H9 (cell line): ENCODE measurements at regions not wholly inside any gene's neighbourhood (a gene's known extent, or its start where the extent isn't known, plus 50 kb on each side); places are given as distances from the start of the nearest gene placed in this dataset.

ENCODE experiments used
- DNase-seq: peaks from one replicate; pipeline ENCODE4 v3.0.0-alpha.2; 2017
- H2AFZ ChIP-seq: one replicate; pipeline ENCODE4 v1.6.1; 2013; ENCODE audit warnings: mild to moderate bottlenecking, low read length, control low read depth, moderate library complexity
- H2AK5ac ChIP-seq: 2 replicates; pipeline ENCODE4 v1.6.1; 2013; ENCODE audit warnings: low read length, control low read depth, mixed read lengths; ENCODE audit not compliant: insufficient read length
- H2BK120ac ChIP-seq: one replicate; pipeline ENCODE4 v1.6.1; 2013; ENCODE audit warnings: low read depth, mild to moderate bottlenecking, low read length, control low read depth, inconsistent platforms; ENCODE audit not compliant: poor library complexity, severe bottlenecking
- H2BK12ac ChIP-seq: 2 replicates; pipeline ENCODE4 v1.6.1; 2013; ENCODE audit warnings: low read length, control low read depth, mixed read lengths, low read depth; ENCODE audit not compliant: insufficient read length
- H2BK15ac ChIP-seq: 2 replicates; pipeline ENCODE4 v1.6.1; 2013; ENCODE audit warnings: low read depth, low read length, control low read depth
- H2BK20ac ChIP-seq: one replicate; pipeline ENCODE4 v1.6.1; 2013; ENCODE audit warnings: low read depth, mild to moderate bottlenecking, low read length, control low read depth, inconsistent platforms; ENCODE audit not compliant: poor library complexity, severe bottlenecking
- H2BK5ac ChIP-seq: 2 replicates; pipeline ENCODE4 v1.6.1; 2013; ENCODE audit warnings: low read length, control low read depth, mixed read lengths; ENCODE audit not compliant: insufficient read length
- H3K14ac ChIP-seq: 2 replicates; pipeline ENCODE4 v1.6.1; 2013; ENCODE audit warnings: low read length, control low read depth; ENCODE audit not compliant: insufficient read depth
- H3K18ac ChIP-seq: 2 replicates; pipeline ENCODE4 v1.6.1; 2013; ENCODE audit warnings: low read depth, mild to moderate bottlenecking, mixed read lengths, low read length, control low read depth; ENCODE audit not compliant: insufficient read length
- H3K23ac ChIP-seq: 2 replicates; pipeline ENCODE4 v1.6.1; 2013; ENCODE audit warnings: low read length, control low read depth, mixed read lengths, low read depth; ENCODE audit not compliant: insufficient read length
- H3K23me2 ChIP-seq: 2 replicates; pipeline ENCODE4 v1.6.1; 2013; ENCODE audit warnings: low read depth, mild to moderate bottlenecking, mixed read lengths, low read length, control low read depth; ENCODE audit not compliant: insufficient read length, poor library complexity, severe bottlenecking
- H3K27ac ChIP-seq: 2 replicates; pipeline ENCODE4 v1.5.1; 2013; ENCODE audit warnings: low read length, control low read depth, mixed read lengths, low read depth; ENCODE audit not compliant: insufficient read length
- H3K27me3 ChIP-seq: 2 replicates; pipeline ENCODE4 v1.6.1; 2013; ENCODE audit warnings: low read length, control low read depth, inconsistent platforms; ENCODE audit not compliant: insufficient read depth
- H3K4ac ChIP-seq: 2 replicates; pipeline ENCODE4 v1.6.1; 2013; ENCODE audit warnings: low read depth, mild to moderate bottlenecking, control low read depth, inconsistent platforms, low read length, moderate library complexity
- H3K4me1 ChIP-seq: 2 replicates; pipeline ENCODE4 v1.6.1; 2013; ENCODE audit warnings: low read length, control low read depth, inconsistent platforms; ENCODE audit not compliant: insufficient read depth
- H3K4me2 ChIP-seq: 2 replicates; pipeline ENCODE4 v1.6.1; 2013; ENCODE audit warnings: low read length, control low read depth, mixed read lengths; ENCODE audit not compliant: insufficient read length, insufficient read depth
- H3K56ac ChIP-seq: 2 replicates; pipeline ENCODE4 v1.6.1; 2013; ENCODE audit warnings: low read depth, mild to moderate bottlenecking, mixed read lengths, low read length, control low read depth; ENCODE audit not compliant: insufficient read length
- H3K79me1 ChIP-seq: 2 replicates; pipeline ENCODE4 v1.6.1; 2013; ENCODE audit warnings: low read depth, mild to moderate bottlenecking, moderate library complexity, low read length, control low read depth, inconsistent platforms; ENCODE audit not compliant: insufficient read depth, poor library complexity, severe bottlenecking
- H3K79me2 ChIP-seq: 2 replicates; pipeline ENCODE4 v1.6.1; 2013; ENCODE audit warnings: low read length, control low read depth, inconsistent platforms; ENCODE audit not compliant: insufficient read depth
- H3K9ac ChIP-seq: 2 replicates; pipeline ENCODE4 v1.6.1; 2013; ENCODE audit warnings: low read length, control low read depth, mixed read lengths; ENCODE audit not compliant: insufficient read length; ENCODE audit errors: extremely low read depth
- H3K9me3 ChIP-seq: one replicate; pipeline ENCODE4 v1.6.1; 2013; ENCODE audit warnings: low read depth, low read length, inconsistent platforms; ENCODE audit not compliant: control insufficient read depth
- H3T11ph ChIP-seq: one replicate; pipeline ENCODE4 v1.6.1; 2013; ENCODE audit warnings: mild to moderate bottlenecking, low read length, control low read depth, inconsistent platforms
- H4K20me1 ChIP-seq: one replicate; pipeline ENCODE4 v1.6.1; 2013; ENCODE audit not compliant: control insufficient read depth, insufficient read length, insufficient read depth
- H4K5ac ChIP-seq: 2 replicates; pipeline ENCODE4 v1.6.1; 2013; ENCODE audit warnings: low read depth, mild to moderate bottlenecking, mixed read lengths, low read length, control low read depth; ENCODE audit not compliant: insufficient read length
- H4K8ac ChIP-seq: replicated peaks from 2 replicates; pipeline ENCODE4 v1.6.1; 2013; ENCODE audit warnings: low read length, control low read depth, mixed read lengths, low read depth; ENCODE audit not compliant: insufficient read length
- H4K91ac ChIP-seq: 2 replicates; pipeline ENCODE4 v1.6.1; 2013; ENCODE audit warnings: low read depth, mild to moderate bottlenecking, moderate library complexity, mixed read lengths, low read length, control low read depth; ENCODE audit not compliant: insufficient read length
- H3K27ac Mint-ChIP-seq, 3 experiments: 2 replicates in 2 of 3; 3 replicates in 1 of 3; pipeline ENCODE4 v1.8.0; 2020 to 2021; ENCODE audit warnings: mixed read lengths in 3 of 3, mild to moderate bottlenecking in 1 of 3, moderate library complexity in 1 of 3
- H3K27me3 Mint-ChIP-seq: 2 replicates; pipeline ENCODE4 v1.8.0; 2021; ENCODE audit warnings: low read depth, mild to moderate bottlenecking, moderate library complexity, mixed read lengths
- H3K36me3 Mint-ChIP-seq, 3 experiments: 2 replicates in 2 of 3; 3 replicates in 1 of 3; pipeline ENCODE4 v1.8.0; 2020 to 2021; ENCODE audit warnings: low read depth in 3 of 3, mixed read lengths in 3 of 3; ENCODE audit not compliant: insufficient read depth in 1 of 3
- H3K4me1 Mint-ChIP-seq, 2 experiments: 2 replicates each; pipeline ENCODE4 v1.8.0; 2020; ENCODE audit warnings: mixed read lengths in 2 of 2
- H3K4me3 Mint-ChIP-seq, 2 experiments: 2 replicates in 1 of 2; 3 replicates in 1 of 2; pipeline ENCODE4 v1.8.0; 2020 to 2021; ENCODE audit warnings: mild to moderate bottlenecking in 2 of 2, mixed read lengths in 2 of 2, moderate library complexity in 1 of 2
- H3K9me3 Mint-ChIP-seq, 2 experiments: 2 replicates in 1 of 2; 3 replicates in 1 of 2; pipeline ENCODE4 v1.8.0; 2020; ENCODE audit warnings: mild to moderate bottlenecking in 2 of 2, mixed read lengths in 2 of 2, moderate library complexity in 1 of 2
- WGBS: extraction: QIAGEN DNeasy Blood & Tissue Kit; methylation state at CpG from one replicate; pipeline ENCODE4 v1.1.7; 2013; ENCODE audit warnings: missing lambda C conversion rate, low lambda C conversion rate, mixed read lengths; ENCODE audit not compliant: insufficient read length; ENCODE audit errors: extremely low coverage; 5-methylcytosine and 5-hydroxymethylcytosine counted together
- TF ChIP-seq, protein P1 (sequence below): fragments of 200-600 bp; sonication (generic); conservative IDR thresholded peaks from 3 replicates; pipeline ENCODE4 v1.8.0; 2021; ENCODE audit warnings: antibody characterized with exemption, mild to moderate bottlenecking

- H3K18ac ChIP-seq: no peak overlapping the region
- H4K5ac ChIP-seq: no peak overlapping the region
- no peak overlapping the region for H3K9ac ChIP-seq
- no peak overlapping the region for H4K8ac ChIP-seq
- H3K79me2 ChIP-seq: no peaks in the 10 kb centered on the region
- no peak for DNase-seq
- H2BK20ac ChIP-seq: no peak overlapping the region
- no peak overlapping the region for H3K14ac ChIP-seq
- no peak overlapping the region for H2BK12ac ChIP-seq
- H2BK15ac ChIP-seq: no peak overlapping the region
- no peak overlapping the region for H2AK5ac ChIP-seq
- Mint-ChIP-seq H3K36me3 (peaks cover 2 to 8% (median 2%) of the 10 kb centered on the region in 3 experiments; a peak in 4 of 7 replicates), H3K27ac (no peak overlapping the region), H3K27me3 (no peaks in the 10 kb centered on the region), H3K4me1 (no peaks in the 10 kb centered on the region), H3K4me3 (no peak overlapping the region), H3K9me3 (peaks cover 8 to 9% of the 10 kb centered on the region in 2 experiments; a peak in 3 of 5 replicates)
- no peak overlapping the region for H3K56ac ChIP-seq
- H4K91ac ChIP-seq: no peak overlapping the region
- no peaks in the 10 kb centered on the region for H3K9me3 ChIP-seq
- H3K23ac ChIP-seq: no peak overlapping the region
- H3K4me1 ChIP-seq: no peaks in the 10 kb centered on the region
- H2BK5ac ChIP-seq: no peak overlapping the region
- H4K20me1 ChIP-seq: no peaks in the 10 kb centered on the region
- no peak overlapping the region for H3K27ac ChIP-seq
- H3K4me2 ChIP-seq: no peak overlapping the region
- H3T11ph ChIP-seq: no peak overlapping the region
- no peak overlapping the region for H2BK120ac ChIP-seq
- H3K27me3 ChIP-seq: no peaks in the 10 kb centered on the region
- H2AFZ ChIP-seq: no peak overlapping the region
- H3K23me2 ChIP-seq: no peaks in the 10 kb centered on the region
- H3K79me1 ChIP-seq: no peaks in the 10 kb centered on the region
- H3K4ac ChIP-seq: no peak overlapping the region
- no CpG with 5 or more reads among the region's 4 CpGs for WGBS
- TF ChIP-seq, protein P1, sequence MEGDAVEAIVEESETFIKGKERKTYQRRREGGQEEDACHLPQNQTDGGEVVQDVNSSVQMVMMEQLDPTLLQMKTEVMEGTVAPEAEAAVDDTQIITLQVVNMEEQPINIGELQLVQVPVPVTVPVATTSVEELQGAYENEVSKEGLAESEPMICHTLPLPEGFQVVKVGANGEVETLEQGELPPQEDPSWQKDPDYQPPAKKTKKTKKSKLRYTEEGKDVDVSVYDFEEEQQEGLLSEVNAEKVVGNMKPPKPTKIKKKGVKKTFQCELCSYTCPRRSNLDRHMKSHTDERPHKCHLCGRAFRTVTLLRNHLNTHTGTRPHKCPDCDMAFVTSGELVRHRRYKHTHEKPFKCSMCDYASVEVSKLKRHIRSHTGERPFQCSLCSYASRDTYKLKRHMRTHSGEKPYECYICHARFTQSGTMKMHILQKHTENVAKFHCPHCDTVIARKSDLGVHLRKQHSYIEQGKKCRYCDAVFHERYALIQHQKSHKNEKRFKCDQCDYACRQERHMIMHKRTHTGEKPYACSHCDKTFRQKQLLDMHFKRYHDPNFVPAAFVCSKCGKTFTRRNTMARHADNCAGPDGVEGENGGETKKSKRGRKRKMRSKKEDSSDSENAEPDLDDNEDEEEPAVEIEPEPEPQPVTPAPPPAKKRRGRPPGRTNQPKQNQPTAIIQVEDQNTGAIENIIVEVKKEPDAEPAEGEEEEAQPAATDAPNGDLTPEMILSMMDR: no peak
Observed at GRCh38 chr2:152236191-152236925, 60.8 kb upstream of the STAM2 start.
